ENCODE measurements at regions not wholly inside any gene's neighbourhood (a gene's known extent, or its start where the extent isn't known, plus 50 kb on each side); places are given as distances from the start of the nearest gene placed in this dataset.

- H3K4me3 ChIP-seq (replicated peaks in 1 of 3) = no peak overlapping the region
- intact Hi-C loops (cut with DNase I) = no loop called here
- DNase-seq = no peak
- H3K27me3 ChIP-seq = no peaks in the 10 kb centered on the region
- H3K27ac ChIP-seq = no peak overlapping the region
- H3K4me1 ChIP-seq = no peaks in the 10 kb centered on the region
- TF ChIP-seq CTCF (IDR thresholded peaks at IDR 0.05) (no peak), POLR2A (IDR thresholded peaks at IDR 0.05) (no peak)
- H3K9me3 ChIP-seq = no peaks in the 10 kb centered on the region
- H3K36me3 ChIP-seq = no peaks in the 10 kb centered on the region
- 89 to 94% methylated on average over 2 of the region's 2 CpGs for WGBS, 2 donors
These were observed 202.3 kb upstream of the RAB6C start for GRCh38 chr2:129777146-129777545.

- Histone ChIP-seq H3K4me3 (replicated peaks in 1 of 3) (no peak overlapping the region), H3K27me3 (no peaks in the 10 kb centered on the region), H3K27ac (no peak overlapping the region), H3K4me1 (no peaks in the 10 kb centered on the region), H3K36me3 (no peaks in the 10 kb centered on the region), H3K9me3 (no peaks in the 10 kb centered on the region)
- no peak for DNase-seq
- WGBS, 2 donors = 76 to 79% methylated on average over 9 of the region's 9 CpGs
- TF ChIP-seq POLR2A (IDR thresholded peaks at IDR 0.05) = no peak
- no peak for TF ChIP-seq CTCF (IDR thresholded peaks at IDR 0.05)
- intact Hi-C loops (cut with DNase I) = no loop called here
These were observed 201.5 kb upstream of the RAB6C start for GRCh38 chr2:129777762-129778583.

- Histone ChIP-seq H3K9me3 (no peaks in the 10 kb centered on the region), H3K27me3 (no peaks in the 10 kb centered on the region), H3K36me3 (no peaks in the 10 kb centered on the region), H3K4me3 (replicated peaks in 1 of 3) (no peak overlapping the region), H3K4me1 (no peaks in the 10 kb centered on the region), H3K27ac (no peak overlapping the region)
- no peak for DNase-seq
- TF ChIP-seq POLR2A (IDR thresholded peaks at IDR 0.05) = no peak
- no peak for TF ChIP-seq CTCF (IDR thresholded peaks at IDR 0.05)
- intact Hi-C loops (cut with DNase I) = no loop called here
- 82% methylated on average over 8 of the region's 8 CpGs for WGBS, 2 donors
These were observed 200.9 kb upstream of the RAB6C start for GRCh38 chr2:129778584-129778877.

- Histone ChIP-seq H3K4me3 (replicated peaks in 1 of 3) (no peak overlapping the region), H3K36me3 (no peaks in the 10 kb centered on the region), H3K27ac (no peak overlapping the region), H3K9me3 (no peaks in the 10 kb centered on the region), H3K27me3 (no peaks in the 10 kb centered on the region), H3K4me1 (no peaks in the 10 kb centered on the region)
- WGBS, 2 donors = 82 to 92% methylated on average over 4 to 6 of the region's 6 CpGs
- intact Hi-C loops (cut with DNase I) = no loop called here
- no peak for DNase-seq
- no peak for TF ChIP-seq POLR2A (IDR thresholded peaks at IDR 0.05)
- TF ChIP-seq CTCF (IDR thresholded peaks at IDR 0.05) = no peak
These were observed 199.7 kb upstream of the RAB6C start for GRCh38 chr2:129779783-129780182.

GRCh38 chr2:129780316-129781270 is 198.9 kb upstream of the RAB6C start:
- 60 to 75% methylated on average over 7 of the region's 13 CpGs for WGBS, 2 donors
- no peak for TF ChIP-seq POLR2A (IDR thresholded peaks at IDR 0.05)
- no peak for TF ChIP-seq CTCF (IDR thresholded peaks at IDR 0.05)
- DNase-seq = no peak
- intact Hi-C loops (cut with DNase I) = no loop called here
- no peaks in the 10 kb centered on the region for H3K36me3 ChIP-seq
- no peaks in the 10 kb centered on the region for H3K27me3 ChIP-seq
- no peaks in the 10 kb centered on the region for H3K9me3 ChIP-seq
- H3K4me3 ChIP-seq (replicated peaks in 1 of 3) = no peak overlapping the region
- H3K27ac ChIP-seq = no peak overlapping the region
- no peaks in the 10 kb centered on the region for H3K4me1 ChIP-seq

All from thyroid gland (tissue), 4 donors.